ENCODE measurements at regions not wholly inside any gene's neighbourhood (a gene's known extent, or its start where the extent isn't known, plus 50 kb on each side); places are given as distances from the start of the nearest gene placed in this dataset.

DNA sequence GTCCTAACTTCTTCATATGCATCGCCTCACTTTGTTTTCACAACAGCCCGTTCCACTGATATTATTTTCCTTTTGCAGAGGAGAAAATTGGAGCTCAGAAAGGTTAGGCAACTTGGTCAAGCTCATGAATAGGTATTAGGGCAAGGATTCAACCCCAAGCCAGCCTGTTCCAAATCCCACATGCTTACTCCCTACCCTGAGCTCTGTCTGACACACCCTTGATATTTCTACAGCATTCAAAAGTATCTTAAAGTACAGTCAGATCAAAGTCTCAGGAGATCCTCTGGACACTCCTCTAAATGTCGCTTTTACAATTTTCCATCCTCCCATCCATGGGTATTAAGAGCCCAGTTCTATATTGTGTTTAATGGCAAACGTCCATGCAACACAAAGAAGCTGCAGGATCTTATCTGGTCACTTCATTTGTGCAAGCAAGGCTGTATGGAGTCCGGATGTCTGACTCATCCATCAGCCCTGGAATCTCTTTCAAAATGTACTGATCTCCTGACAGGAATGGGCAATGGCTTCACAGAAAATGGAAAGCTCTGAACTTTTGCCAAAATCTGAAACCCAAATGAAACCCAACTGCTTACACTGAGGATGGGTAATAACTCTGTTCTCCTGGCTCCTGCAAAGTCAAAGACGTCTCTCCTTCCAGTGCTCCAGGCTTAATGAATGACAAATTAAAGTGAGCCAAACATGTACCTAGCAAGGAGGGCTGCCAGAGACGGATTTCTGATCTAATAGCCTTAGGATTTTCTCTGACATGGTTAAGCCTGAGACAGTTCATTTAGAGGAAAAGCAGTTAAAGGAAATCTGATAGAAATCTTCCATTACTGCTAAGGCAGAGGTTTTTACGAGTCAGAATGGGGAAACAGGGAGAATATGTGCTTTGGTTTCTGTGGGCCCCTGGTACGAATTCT is 230.9 kb upstream of the RORA start:
- no peaks in the 10 kb centered on the region for H3K4me1 Mint-ChIP-seq (ENCODE audit: low read depth, unreplicated experiment)

GRCh38 chr15:61457050-61457733 is 228.1 kb upstream of the RORA start:
- no peaks in the 10 kb centered on the region for H3K9me3 Mint-ChIP-seq (ENCODE audit: unreplicated experiment)
- CTCF ChIA-PET, result no interaction called here

More for the DNA sequence above, 230.9 kb upstream of the RORA start:
- DNase-seq, result no peak
- no peaks in the 10 kb centered on the region for H3K4me1 ChIP-seq
- CTCF ChIA-PET, result no interaction called here
- Mint-ChIP-seq H3K36me3 (ENCODE audit: insufficient read depth, unreplicated experiment) (no peaks in the 10 kb centered on the region), H3K4me3 (ENCODE audit: unreplicated experiment) (no peak overlapping the region), H3K27me3 (ENCODE audit: insufficient read depth, unreplicated experiment) (peaks cover 4% of the 10 kb centered on the region), H3K9me3 (ENCODE audit: unreplicated experiment) (no peaks in the 10 kb centered on the region), H3K27ac (ENCODE audit: unreplicated experiment) (no peak overlapping the region)
- intact Hi-C loops (cut with micrococcal nuclease; ENCODE audit: unreplicated experiment), result no loop called here
- H3K4me3 ChIP-seq (ENCODE audit: low read depth, low read length), result no peak overlapping the region
- no peaks in the 10 kb centered on the region for H3K36me3 ChIP-seq (ENCODE audit: control insufficient read depth, insufficient read depth, low read length)
- H3K9me3 ChIP-seq, result no peaks in the 10 kb centered on the region
- POLR2A ChIA-PET, result no interaction called here
- no peak for TF ChIP-seq CTCF (IDR thresholded peaks at IDR 0.05; ENCODE audit: insufficient read depth in 1 of 2, low read depth in 1 of 2, low read length in 1 of 2, severe bottlenecking in 1 of 2, unreplicated experiment in 1 of 2)
- no TSS peak for BruUV-seq (replicated peaks)
- no peaks in the 10 kb centered on the region for H3K27me3 ChIP-seq (replicated peaks; ENCODE audit: control insufficient read depth, insufficient read depth, low read length)

More at GRCh38 chr15:61457050-61457733, 228.1 kb upstream of the RORA start:
- Mint-ChIP-seq H3K27me3 (ENCODE audit: insufficient read depth, unreplicated experiment) (peaks cover 8% of the 10 kb centered on the region), H3K4me3 (ENCODE audit: unreplicated experiment) (no peak overlapping the region), H3K27ac (ENCODE audit: unreplicated experiment) (no peak overlapping the region), H3K4me1 (ENCODE audit: low read depth, unreplicated experiment) (no peaks in the 10 kb centered on the region), H3K36me3 (ENCODE audit: insufficient read depth, unreplicated experiment) (no peaks in the 10 kb centered on the region)
- no peak for DNase-seq
- Histone ChIP-seq H3K36me3 (ENCODE audit: control insufficient read depth, insufficient read depth, low read length) (no peaks in the 10 kb centered on the region), H3K9me3 (no peaks in the 10 kb centered on the region), H3K4me3 (ENCODE audit: low read depth, low read length) (no peak overlapping the region), H3K27me3 (replicated peaks; ENCODE audit: control insufficient read depth, insufficient read depth, low read length) (no peaks in the 10 kb centered on the region), H3K4me1 (no peaks in the 10 kb centered on the region)
- TF ChIP-seq CTCF (IDR thresholded peaks at IDR 0.05; ENCODE audit: insufficient read depth in 1 of 2, low read depth in 1 of 2, low read length in 1 of 2, severe bottlenecking in 1 of 2, unreplicated experiment in 1 of 2), result no peak
- POLR2A ChIA-PET, result no interaction called here
- no TSS peak for BruUV-seq (replicated peaks)
- intact Hi-C loops (cut with micrococcal nuclease; ENCODE audit: unreplicated experiment), result no loop called here

All from Caco-2 (cell line).